ENCODE measurements at regions not wholly inside any gene's neighbourhood (a gene's known extent, or its start where the extent isn't known, plus 50 kb on each side); places are given as distances from the start of the nearest gene placed in this dataset.

DNA sequence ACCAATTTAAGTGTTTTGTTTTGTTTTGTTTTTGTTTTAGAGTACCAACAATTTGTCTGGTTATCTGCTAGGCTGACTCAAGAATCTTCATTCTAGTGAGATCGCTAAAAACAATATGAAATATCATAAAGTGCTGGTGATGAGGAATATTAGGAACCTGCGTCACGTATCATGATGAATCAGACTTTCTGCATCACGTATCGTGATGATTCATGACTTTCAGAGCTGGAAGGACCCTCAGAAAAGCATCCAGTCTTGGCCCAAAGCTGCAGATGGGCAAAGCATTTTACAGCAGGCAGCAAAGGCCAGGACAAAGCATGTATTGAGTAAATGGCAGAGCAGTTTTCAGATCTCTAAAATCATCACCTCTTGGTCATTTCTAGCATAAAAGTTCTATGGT lies 278.0 kb upstream of the BOD1L1 start (continued):
- TF ChIP-seq BRCA1 (IDR thresholded peaks at IDR 0.05; ENCODE audit: low read depth, low read length), result no peak
- no peak for TF ChIP-seq CBX8 (IDR thresholded peaks at IDR 0.05; ENCODE audit: borderline replicate concordance, low read depth, low read length)

All from H1 (cell line).